GM19372 (cell line): ENCODE measurements at regions not wholly inside any gene's neighbourhood (a gene's known extent, or its start where the extent isn't known, plus 50 kb on each side); places are given as distances from the start of the nearest gene placed in this dataset.

ENCODE experiments used
- ATAC-seq: cut with Tn5 transposase; IDR thresholded peaks from one replicate; pipeline ENCODE4 v1.9.1; 2021; ENCODE audit warnings: mild to moderate bottlenecking, low read depth, moderate library complexity; ENCODE audit not compliant: unreplicated experiment

GRCh38 chr18:8942909-8943545, 159.5 kb upstream of the NDUFV2 start:
- no peak for ATAC-seq

- ATAC-seq, result no peak
These were observed 158.3 kb upstream of the NDUFV2 start for GRCh38 chr18:8943900-8944870.

- ATAC-seq, result no peak
These were observed 157.6 kb upstream of the NDUFV2 start for GRCh38 chr18:8944871-8945245.

GRCh38 chr18:8945514-8945913, 157.0 kb upstream of the NDUFV2 start:
- ATAC-seq, result no peak

- no peak for ATAC-seq
These were observed 156.2 kb upstream of the NDUFV2 start for GRCh38 chr18:8946066-8946838.

- ATAC-seq, result no peak
These were observed 154.9 kb upstream of the NDUFV2 start for GRCh38 chr18:8947566-8947965.

GRCh38 chr18:8948011-8948410, 154.5 kb upstream of the NDUFV2 start:
- ATAC-seq, result no peak

- ATAC-seq, result no peak
These were observed 153.9 kb upstream of the NDUFV2 start for GRCh38 chr18:8948471-8949149.

- ATAC-seq, result no peak
These were observed 153.3 kb upstream of the NDUFV2 start for GRCh38 chr18:8949206-8949605.

GRCh38 chr18:8951491-8951890, 151.0 kb upstream of the NDUFV2 start:
- peak; percentile 54 for ATAC-seq

- no peak for ATAC-seq
These were observed 150.3 kb upstream of the NDUFV2 start for GRCh38 chr18:8952174-8952573.

- ATAC-seq, result no peak
These were observed 149.4 kb upstream of the NDUFV2 start for GRCh38 chr18:8952769-8953760.

- ATAC-seq, result no peak
These were observed 144.8 kb upstream of the NDUFV2 start for GRCh38 chr18:8957731-8958130.

- no peak for ATAC-seq
These were observed 143.8 kb upstream of the NDUFV2 start for GRCh38 chr18:8958660-8959059.

- ATAC-seq, result no peak
These were observed 142.9 kb upstream of the NDUFV2 start for GRCh38 chr18:8959551-8960135.

GRCh38 chr18:8960740-8961657, 141.5 kb upstream of the NDUFV2 start:
- no peak for ATAC-seq

GRCh38 chr18:8962192-8962779, 140.2 kb upstream of the NDUFV2 start:
- no peak for ATAC-seq
